Caco-2 (cell line): ENCODE measurements at regions not wholly inside any gene's neighbourhood (a gene's known extent, or its start where the extent isn't known, plus 50 kb on each side); places are given as distances from the start of the nearest gene placed in this dataset.

Experiments used
- BruUV-seq: library from RNA; stranded (reverse); fragments of 400-500 nt; replicated peaks from 2 replicates; lab custom pipeline; 2021; lab: Mats Ljungman, UMichigan
- CTCF ChIA-PET: fragments of 300-600 bp; sonication (Branson Sonifier 250); formaldehyde crosslinking; loops from one replicate; lab custom pipeline; 2022; ENCODE audit warnings: antibody characterized with exemption; lab: Charles Lee
- POLR2A ChIA-PET: fragments of 300-600 bp; sonication (Branson Sonifier 250); formaldehyde crosslinking; loops from one replicate; lab custom pipeline; 2022; ENCODE audit warnings: antibody characterized with exemption; lab: Charles Lee
- DNase-seq, 2 experiments: peaks; one replicate each; pipeline versions ENCODE4 v3.0.0 to v3.0.0-alpha.2; 2020 to 2022
- H3K27me3 ChIP-seq: replicated peaks from 2 replicates; pipeline ENCODE4 v1.6.0; 2011; ENCODE audit warnings: low read length; ENCODE audit not compliant: control insufficient read depth, insufficient read depth
- H3K36me3 ChIP-seq: 2 replicates; pipeline ENCODE4 v1.5.1; 2011; ENCODE audit warnings: low read length; ENCODE audit not compliant: control insufficient read depth, insufficient read depth
- H3K4me1 ChIP-seq: fragments of 250-450 bp; sonication (Bioruptor Pico); 2 replicates; pipeline ENCODE4 v1.5.1; 2020; ENCODE audit warnings: mild to moderate bottlenecking
- H3K4me3 ChIP-seq: 2 replicates; pipeline ENCODE4 v1.5.1; 2011; ENCODE audit warnings: low read depth, mild to moderate bottlenecking, control low read depth, low read length
- H3K9me3 ChIP-seq: fragments of 250-450 bp; sonication (Bioruptor Pico); 2 replicates; pipeline ENCODE4 v1.5.1; 2020; ENCODE audit warnings: mild to moderate bottlenecking, moderate library complexity
- H3K27ac Mint-ChIP-seq: one replicate; pipeline ENCODE4 v1.8.0; 2022; ENCODE audit warnings: mixed read lengths; ENCODE audit not compliant: unreplicated experiment
- H3K27me3 Mint-ChIP-seq: one replicate; pipeline ENCODE4 v1.8.0; 2022; ENCODE audit warnings: mixed read lengths; ENCODE audit not compliant: insufficient read depth, unreplicated experiment
- H3K36me3 Mint-ChIP-seq: one replicate; pipeline ENCODE4 v1.8.0; 2022; ENCODE audit warnings: mild to moderate bottlenecking, mixed read lengths; ENCODE audit not compliant: insufficient read depth, unreplicated experiment
- H3K4me1 Mint-ChIP-seq: one replicate; pipeline ENCODE4 v1.8.0; 2022; ENCODE audit warnings: low read depth, mixed read lengths; ENCODE audit not compliant: unreplicated experiment
- H3K4me3 Mint-ChIP-seq: one replicate; pipeline ENCODE4 v1.8.0; 2022; ENCODE audit warnings: mild to moderate bottlenecking, moderate library complexity, mixed read lengths; ENCODE audit not compliant: unreplicated experiment
- H3K9me3 Mint-ChIP-seq: one replicate; pipeline ENCODE4 v1.8.0; 2022; ENCODE audit warnings: mixed read lengths; ENCODE audit not compliant: unreplicated experiment
- CTCF ChIP-seq, 2 experiments: fragments of 200-600 bp in 1 of 2; IDR thresholded peaks; 1 replicate in 1 of 2; 2 replicates in 1 of 2; pipeline versions ENCODE4 v1.5.1 to v1.8.0; 2011 to 2022; ENCODE audit warnings: antibody characterized with exemption in 1 of 2, control low read depth in 1 of 2, inconsistent platforms in 1 of 2, low read depth in 1 of 2, low read length in 1 of 2, mild to moderate bottlenecking in 1 of 2, moderate library complexity in 1 of 2; ENCODE audit not compliant: insufficient read depth in 1 of 2, severe bottlenecking in 1 of 2, unreplicated experiment in 1 of 2
- intact Hi-C: fragments of 100-400 bp; cut with micrococcal nuclease; formaldehyde crosslinking; loops from one replicate; pipeline ENCODE4 v1.10.0; 2022; ENCODE audit not compliant: unreplicated experiment

- Mint-ChIP-seq H3K4me1 (no peaks in the 10 kb centered on the region), H3K36me3 (no peaks in the 10 kb centered on the region), H3K9me3 (no peaks in the 10 kb centered on the region), H3K27me3 (no peaks in the 10 kb centered on the region), H3K4me3 (no peak overlapping the region), H3K27ac (no peak overlapping the region)
- no peaks in the 10 kb centered on the region for H3K36me3 ChIP-seq
- CTCF ChIA-PET = no interaction called here
- intact Hi-C loops = no loop called here
- no peak for DNase-seq
- peaks cover 9% of the 10 kb centered on the region; the same call in 1 of the 2 replicates for H3K4me1 ChIP-seq
- H3K27me3 ChIP-seq = no peaks in the 10 kb centered on the region
- POLR2A ChIA-PET = no interaction called here
- no peaks in the 10 kb centered on the region for H3K9me3 ChIP-seq
- no peak for TF ChIP-seq CTCF (IDR thresholded peaks at IDR 0.05; ENCODE audit: insufficient read depth in 1 of 2, low read depth in 1 of 2, low read length in 1 of 2, severe bottlenecking in 1 of 2, unreplicated experiment in 1 of 2)
- H3K4me3 ChIP-seq = no peak overlapping the region
- BruUV-seq = no TSS peak
These were observed 97.9 kb upstream of the FOXP4 start for GRCh38 chr6:41448256-41448655.

DNA sequence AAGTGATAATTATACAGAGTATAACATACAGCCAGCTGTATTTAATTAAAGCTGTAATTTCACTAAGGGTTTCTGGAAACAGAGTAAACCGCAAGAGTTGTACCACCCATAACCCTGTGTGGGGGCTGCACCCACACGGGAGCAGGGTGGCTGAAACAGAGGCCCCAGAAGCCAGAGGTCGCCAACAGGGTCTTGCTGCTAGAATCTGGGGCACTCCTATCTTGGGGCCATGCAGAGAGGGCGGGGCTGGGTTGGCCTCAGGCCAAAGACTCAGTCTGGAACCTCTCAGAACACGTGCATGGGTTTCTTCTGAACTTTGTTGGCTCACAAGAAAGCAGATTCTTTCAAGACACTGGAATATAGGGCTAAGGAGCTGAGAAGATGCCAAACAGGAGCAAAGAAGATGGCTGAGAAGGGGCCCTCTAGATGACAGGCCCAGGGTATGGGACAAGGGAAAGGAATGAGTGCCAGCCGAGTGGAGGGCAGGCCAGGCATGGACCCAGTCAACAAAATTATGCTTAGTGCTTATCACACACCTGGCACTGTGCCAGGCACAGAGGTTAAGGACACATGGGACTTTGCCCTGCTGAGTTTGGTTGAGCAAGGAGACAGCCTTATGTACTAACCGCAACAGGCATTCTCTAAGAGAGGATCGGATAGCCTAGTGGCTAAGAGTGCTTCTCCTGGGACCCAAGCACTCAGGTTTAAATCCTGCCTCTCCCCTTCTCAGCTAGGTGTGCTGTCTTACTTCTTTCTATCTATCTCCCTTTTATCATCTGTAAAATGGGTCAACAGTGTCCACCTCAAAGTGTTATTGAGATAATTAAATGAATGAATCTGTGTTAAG is 96.6 kb upstream of the FOXP4 start:
- POLR2A ChIA-PET = no interaction called here
- Histone ChIP-seq H3K4me3 (no peak overlapping the region), H3K27me3 (no peaks in the 10 kb centered on the region), H3K9me3 (no peaks in the 10 kb centered on the region), H3K36me3 (no peaks in the 10 kb centered on the region), H3K4me1 (peaks cover 9% of the 10 kb centered on the region; the same call in 1 of the 2 replicates)
- Mint-ChIP-seq H3K27me3 (no peaks in the 10 kb centered on the region), H3K4me1 (no peaks in the 10 kb centered on the region), H3K9me3 (no peaks in the 10 kb centered on the region), H3K36me3 (no peaks in the 10 kb centered on the region), H3K27ac (no peak overlapping the region), H3K4me3 (no peak overlapping the region)
- intact Hi-C loops = no loop called here
- no peak for TF ChIP-seq CTCF (IDR thresholded peaks at IDR 0.05; ENCODE audit: insufficient read depth in 1 of 2, low read depth in 1 of 2, low read length in 1 of 2, severe bottlenecking in 1 of 2, unreplicated experiment in 1 of 2)
- DNase-seq = no peak
- BruUV-seq = no TSS peak
- CTCF ChIA-PET = interaction anchor here (1.2 kb wide), 1 partner anchor 12 kb away, joined by 6 read pairs; no protein-coding TSS in a partner anchor

DNA sequence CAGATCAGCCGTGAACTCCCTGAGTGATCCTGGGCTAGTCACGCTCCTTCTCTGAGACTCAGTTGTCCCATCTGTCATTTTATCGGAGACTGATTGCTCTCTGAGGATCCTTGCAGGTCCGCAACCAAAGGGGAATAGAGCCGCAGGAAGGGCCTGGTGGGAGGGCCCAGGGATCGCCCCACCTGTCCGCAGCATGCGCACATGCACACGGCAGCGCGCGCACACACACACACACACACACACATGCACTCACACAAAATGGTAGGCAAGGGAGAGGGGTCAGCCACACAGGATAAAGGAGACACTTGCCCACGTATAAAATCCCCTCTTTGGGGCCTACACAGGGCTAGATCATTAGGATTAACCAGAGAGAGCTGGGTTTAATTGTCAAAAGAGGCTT is 95.6 kb upstream of the FOXP4 start:
- BruUV-seq = no TSS peak
- ChIA-PET POLR2A (no interaction called here), CTCF (interaction anchor here (1.0 to 1.5 kb wide), 5 partner anchors 11 to 83 kb away, joined by 3 to 8 read pairs (median 6); no protein-coding TSS in a partner anchor)
- no peaks in the 10 kb centered on the region for H3K9me3 ChIP-seq
- H3K4me1 ChIP-seq = peaks cover 16% of the 10 kb centered on the region
- H3K4me3 ChIP-seq = no peak overlapping the region
- H3K27ac Mint-ChIP-seq = no peak overlapping the region
- intact Hi-C loops = no loop called here
- no peak for DNase-seq
- H3K27me3 Mint-ChIP-seq = no peaks in the 10 kb centered on the region
- no peaks in the 10 kb centered on the region for H3K9me3 Mint-ChIP-seq
- peaks cover 5% of the 10 kb centered on the region for H3K4me1 Mint-ChIP-seq
- H3K36me3 Mint-ChIP-seq = no peaks in the 10 kb centered on the region
- H3K36me3 ChIP-seq = no peaks in the 10 kb centered on the region
- no peak for TF ChIP-seq CTCF (IDR thresholded peaks at IDR 0.05; ENCODE audit: insufficient read depth in 1 of 2, low read depth in 1 of 2, low read length in 1 of 2, severe bottlenecking in 1 of 2, unreplicated experiment in 1 of 2)
- no peaks in the 10 kb centered on the region for H3K27me3 ChIP-seq
- no peak overlapping the region for H3K4me3 Mint-ChIP-seq
